Superior temporal gyrus (tissue), 1 donor: ENCODE measurements at regions not wholly inside any gene's neighbourhood (a gene's known extent, or its start where the extent isn't known, plus 50 kb on each side); places are given as distances from the start of the nearest gene placed in this dataset.
"Not testable (repeated sequence)": the region's sequence is repeated elsewhere in the genome, so short reads cannot be mapped to it uniquely, and the experiment has no call there.

Experiments used
- DNase-seq: peaks from one replicate; pipeline ENCODE4 v3.0.0-alpha.2; 2016; ENCODE audit errors: extremely low spot score

DNA sequence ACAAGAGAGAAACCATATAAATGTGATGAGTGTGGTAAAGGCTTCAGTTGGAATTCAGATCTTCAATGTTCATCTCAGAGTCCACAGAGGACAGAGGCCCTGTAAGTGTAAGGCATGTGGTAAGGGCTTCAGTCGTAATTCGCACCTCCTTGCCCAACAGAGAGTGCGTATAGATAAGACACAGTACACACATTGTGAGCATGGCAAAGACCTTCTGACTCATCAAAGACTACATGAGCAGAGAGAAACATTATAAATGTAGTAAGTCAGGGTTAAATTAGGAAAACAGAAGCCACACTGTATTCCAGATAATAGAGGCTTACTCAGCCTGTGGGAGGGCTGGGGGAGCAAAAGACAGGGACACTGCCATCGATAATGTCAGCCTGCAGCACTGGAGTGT lies 98.1 kb upstream of the GPR39 start:
- not testable (repeated sequence) for DNase-seq

DNA sequence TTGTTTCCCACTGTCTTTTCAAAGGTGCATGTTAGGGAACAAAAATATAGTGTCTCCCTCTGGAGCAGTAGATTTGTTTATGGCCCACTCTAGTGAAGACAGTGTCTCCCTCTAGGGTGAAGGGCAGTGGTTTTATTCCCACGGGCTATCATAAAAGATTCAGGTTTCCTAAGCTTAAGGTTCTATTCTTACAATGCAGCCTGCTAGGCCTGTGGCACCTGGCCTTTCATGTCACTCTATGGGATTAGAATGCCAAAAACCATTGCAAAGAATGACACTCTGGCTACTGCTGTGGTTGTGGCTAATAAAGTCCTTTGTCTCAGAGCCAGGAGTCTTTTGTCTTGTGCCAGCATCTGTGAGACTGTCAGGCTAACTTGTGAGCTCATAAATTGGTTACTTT lies 92.6 kb upstream of the GPR39 start:
- DNase-seq: not testable (repeated sequence)

DNA sequence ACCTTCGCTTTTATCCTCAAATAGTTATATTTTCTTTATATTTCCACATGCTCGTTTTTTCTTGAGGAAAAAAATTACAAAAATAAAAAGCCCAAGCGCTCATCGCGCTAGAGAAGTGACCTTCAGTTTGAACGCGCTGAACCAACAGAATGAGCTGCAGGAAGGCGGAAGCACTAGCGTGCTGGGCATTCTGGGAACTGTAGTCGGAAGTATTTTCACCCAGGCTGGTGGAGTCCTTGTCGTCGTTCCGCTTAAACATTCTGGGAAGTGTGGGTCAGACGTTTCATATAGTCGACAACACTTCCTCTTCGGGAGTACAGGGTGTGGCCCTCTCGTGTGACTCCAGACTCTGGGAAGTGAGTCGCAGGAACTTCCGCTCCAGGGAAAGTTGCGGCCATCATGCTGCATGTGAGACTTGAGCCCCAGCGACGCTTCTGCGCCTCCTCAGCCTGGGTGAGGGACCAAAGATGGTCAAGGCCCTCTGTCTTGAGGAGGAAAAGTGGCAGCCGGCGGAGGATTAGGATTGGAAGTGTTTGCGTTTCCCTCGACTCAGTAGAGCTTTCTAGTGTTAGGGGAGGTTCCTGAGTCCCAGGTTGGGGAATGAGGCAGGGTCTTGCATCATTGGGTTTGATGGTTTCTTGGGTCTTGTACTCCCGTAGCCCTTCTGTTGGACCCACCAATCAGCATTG lies 84.1 kb upstream of the GPR39 start:
- not testable (repeated sequence) for DNase-seq

DNA sequence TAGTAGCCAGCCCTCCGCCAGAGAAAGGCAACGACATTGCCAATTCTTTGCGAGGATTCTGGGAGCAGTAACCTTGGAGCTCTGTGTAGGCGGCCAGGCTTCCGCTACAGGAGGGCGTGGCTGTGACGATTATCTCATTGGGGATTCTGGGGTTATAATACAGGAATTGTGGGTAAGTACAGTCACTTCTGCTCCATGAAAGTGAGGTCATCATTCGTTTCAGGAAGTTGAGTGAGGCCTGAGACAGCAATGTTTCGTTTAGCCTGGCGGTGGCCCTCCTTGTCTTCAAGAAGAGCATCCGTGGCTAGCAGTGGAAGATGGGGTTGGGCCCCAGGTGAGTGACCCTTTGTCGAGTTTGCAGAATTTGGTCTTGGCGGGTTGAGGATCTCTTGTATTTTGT lies 79.5 kb upstream of the GPR39 start:
- not testable (repeated sequence) for DNase-seq

DNA sequence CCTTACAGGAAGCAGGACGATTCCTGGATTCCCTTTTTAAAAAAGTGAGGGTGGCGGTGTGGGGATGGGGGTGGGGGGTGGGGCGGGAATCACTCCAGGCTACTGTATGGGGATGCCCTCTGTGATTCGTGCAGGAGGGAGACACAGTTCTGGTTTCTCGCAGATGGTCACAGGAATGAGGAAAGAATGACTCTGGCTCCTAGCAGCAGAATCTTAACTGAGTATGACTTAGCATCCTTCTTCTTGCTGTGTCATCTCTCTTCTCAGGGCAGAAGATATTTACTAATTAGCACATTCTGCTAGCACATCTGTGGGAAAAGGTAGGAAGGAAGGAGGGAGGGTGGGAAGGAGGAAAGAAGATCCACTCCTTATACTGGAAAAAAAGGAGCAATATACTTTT lies 78.8 kb upstream of the GPR39 start:
- DNase-seq: not testable (repeated sequence)

DNA sequence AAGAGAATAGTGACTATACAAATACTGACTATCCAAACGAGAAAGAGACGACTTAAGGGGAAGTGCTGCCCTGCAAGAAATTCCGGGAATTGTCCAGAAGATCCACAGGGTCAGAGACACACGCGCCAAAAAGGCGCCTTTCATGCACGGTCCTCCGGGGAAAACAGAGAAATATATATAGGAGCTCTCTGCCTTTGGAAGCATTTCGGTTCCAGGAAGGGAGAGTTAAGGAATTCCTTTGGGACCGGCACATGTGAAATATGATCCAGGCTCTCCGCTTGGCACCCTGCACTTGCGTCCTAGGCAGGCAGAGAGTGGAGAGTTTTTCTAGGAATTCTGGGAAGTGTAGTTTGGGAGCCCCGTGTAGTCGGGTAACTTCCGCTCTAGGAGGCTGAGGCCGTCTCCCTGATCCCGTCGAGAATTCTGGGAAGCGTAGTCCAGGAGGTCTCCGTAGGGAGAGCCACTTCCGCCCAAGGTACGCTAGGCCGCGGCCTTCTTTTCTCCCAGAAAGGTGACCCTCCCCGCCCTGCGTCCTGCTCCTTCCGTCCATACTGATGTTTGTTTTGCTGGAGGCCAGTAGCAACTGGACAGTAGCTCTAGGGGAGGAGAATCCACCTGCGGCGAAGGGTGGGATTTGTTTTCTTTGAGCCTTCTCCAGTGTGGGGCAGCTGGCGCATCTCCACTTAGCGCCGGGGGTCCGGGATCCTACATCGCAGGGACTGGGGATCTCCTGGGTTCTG lies 69.4 kb upstream of the GPR39 start:
- peak; percentile 92 for DNase-seq

DNA sequence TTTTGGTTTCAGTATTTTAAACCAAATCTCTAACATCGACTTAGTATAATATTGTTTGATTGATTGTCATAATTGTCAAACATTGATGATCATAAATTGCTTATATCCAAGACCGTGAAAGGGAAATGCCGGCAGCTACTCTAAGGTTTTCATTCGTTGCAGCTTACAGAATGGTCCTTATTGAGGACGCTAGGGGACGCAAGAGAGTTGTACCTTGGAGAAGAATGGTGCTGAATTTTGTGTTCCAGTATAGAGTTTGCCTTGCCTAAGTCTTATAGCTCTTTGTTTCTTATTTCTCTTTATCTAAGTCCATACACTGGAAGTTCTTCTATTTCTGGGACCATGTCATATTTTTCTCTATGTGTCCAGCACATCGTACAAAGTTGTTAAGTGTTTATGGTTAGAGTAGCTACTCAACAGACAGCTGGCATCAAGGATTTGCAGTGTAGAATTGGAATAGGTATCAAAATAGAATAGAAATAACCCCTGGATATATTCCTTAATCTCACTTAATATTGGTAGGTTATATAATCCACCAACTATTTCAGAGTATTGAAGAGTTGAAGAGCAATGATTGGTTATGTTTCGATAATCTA lies 67.4 kb upstream of the GPR39 start:
- peak; percentile 86 for DNase-seq

DNA sequence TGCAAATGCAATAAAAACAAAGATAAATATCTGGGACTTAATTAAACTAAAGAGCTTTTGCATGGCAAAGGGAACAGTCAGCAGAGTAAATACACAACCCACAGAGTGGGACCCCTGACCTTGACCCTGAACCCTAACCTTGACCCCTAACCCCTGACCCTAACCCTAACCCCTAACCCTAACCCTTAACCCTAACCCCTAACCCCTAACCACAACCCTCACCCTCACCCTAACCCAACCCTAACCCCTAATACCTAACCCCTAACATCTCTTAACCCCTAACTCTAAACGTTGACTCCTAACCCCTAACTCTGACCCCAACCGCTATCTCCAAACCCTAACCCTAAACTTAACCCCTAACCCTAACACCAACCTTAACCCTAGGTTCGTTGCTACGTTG lies 64.9 kb upstream of the GPR39 start:
- not testable (repeated sequence) for DNase-seq

DNA sequence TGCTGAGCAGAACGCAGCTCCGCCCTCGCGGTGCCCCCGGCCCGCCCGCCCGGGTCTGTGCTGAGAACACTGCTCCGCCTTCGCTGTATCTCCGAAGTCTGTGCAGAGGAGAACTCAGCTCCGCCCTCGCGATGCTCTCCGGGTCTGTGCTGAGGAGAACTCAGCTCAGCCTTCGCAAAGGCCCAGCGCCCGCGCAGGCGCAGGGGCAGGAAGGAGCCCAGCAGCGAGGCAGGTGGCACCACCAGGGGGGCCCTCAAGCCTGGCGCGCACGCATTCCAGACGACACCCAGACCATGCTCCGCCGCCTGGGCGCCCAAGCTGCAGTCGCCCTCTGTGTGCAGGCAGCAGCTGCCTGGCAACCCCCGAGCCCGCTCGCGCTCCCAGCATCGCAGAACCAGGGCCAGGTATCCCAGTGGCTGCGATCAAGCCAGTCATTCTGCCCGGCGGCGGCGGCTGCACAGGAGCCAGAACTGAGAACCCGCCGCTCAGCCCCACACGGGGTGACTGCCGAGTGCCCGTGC lies 64.1 kb upstream of the GPR39 start:
- peak; percentile 70 for DNase-seq

DNA sequence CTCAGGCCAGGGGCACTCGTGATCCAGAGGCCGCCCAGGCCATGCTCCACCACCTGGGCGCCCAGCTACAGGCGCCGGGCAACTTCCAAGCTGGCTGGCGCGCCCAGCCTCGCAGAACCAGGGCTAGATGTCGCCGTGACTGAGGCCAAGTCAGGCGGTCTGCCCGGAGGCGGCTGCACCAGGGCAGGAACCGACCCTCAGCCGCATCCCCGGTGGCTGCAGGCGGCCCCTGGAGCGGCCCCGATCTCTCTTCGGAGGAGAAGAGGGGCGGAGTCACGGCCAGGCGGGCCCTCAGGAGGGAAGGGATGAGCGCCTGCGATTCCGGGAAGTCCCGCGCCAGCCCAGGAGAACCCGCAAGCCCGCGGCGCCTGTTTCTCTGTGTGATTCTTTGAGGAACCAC lies 63.2 kb upstream of the GPR39 start:
- peak; percentile 49 for DNase-seq

DNA sequence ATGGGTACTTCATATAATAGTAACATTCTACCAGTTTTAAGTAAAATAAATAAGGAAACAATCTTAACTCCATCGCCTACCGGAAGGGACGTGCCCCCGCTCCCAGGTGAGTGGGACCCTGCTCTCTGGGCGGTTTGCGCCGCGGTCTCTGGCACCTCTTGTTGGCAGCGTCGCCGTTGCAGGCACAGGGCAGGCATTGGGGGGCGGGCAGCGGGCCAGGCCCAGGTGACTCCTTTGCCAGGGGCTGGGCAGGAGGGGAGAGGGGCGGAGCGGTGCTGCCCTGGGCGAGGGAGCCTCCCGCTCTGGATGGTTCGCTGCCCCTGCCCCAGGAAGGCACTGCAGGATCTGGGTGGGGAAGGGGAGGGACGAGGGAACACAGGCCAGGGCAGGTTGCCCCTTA lies 55.6 kb upstream of the GPR39 start:
- not testable (repeated sequence) for DNase-seq

DNA sequence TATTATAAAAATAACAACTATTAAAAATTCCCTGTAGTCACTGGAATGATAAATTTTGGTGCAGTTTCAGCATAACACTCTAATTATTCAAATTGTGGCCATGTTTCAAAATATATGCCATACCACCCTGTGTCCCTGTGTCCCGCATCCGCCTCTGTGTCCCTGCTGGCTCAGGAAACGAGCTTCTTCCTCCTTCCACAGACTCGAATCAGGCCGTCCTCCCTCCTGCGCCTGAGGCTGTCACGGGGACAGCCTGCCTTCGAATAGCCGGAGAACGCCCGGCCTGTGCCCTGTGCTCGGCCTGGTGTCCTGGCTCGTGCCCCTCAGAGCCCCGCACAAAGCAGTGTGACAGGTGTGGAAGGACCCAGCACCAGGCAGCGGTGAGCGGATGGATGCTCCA lies 55.1 kb upstream of the GPR39 start:
- not testable (repeated sequence) for DNase-seq

DNA sequence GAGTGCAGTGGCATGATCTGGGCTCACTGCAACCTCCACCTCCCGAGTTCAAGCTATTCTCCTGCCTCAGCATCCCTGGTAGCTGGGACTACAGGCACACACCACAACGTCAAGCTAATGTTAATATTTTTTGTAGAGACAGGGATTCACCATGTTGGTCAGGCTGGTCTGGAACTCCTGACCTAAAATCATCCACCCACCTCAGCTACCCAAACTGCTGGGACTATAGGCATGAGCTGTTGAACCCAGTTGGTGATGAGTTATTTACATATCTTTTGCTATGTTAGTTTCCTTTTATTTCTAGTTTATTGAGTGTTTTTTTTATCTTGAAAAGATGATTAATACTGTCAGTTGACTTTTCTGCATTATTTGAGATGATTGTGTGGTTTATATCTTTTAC lies 53.3 kb upstream of the GPR39 start:
- DNase-seq: not testable (repeated sequence)

DNA sequence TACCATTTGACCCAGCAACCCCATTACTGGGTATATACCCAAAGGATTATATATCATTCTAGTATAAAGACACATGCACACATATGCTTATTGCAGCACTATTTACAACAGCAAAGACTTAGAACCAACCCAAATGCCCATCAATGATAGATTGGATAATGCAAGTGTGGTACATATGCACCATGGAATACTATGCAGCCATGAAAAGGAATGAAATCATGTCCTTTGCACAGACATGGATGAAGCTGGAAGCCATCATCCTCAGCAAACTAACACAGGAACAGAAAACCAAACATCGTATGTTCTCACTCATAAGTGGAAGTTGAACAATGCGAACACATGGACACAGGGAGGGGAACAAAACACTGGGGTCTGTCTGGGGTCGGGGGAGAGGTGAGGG lies 50.6 kb upstream of the GPR39 start:
- not testable (repeated sequence) for DNase-seq

DNA sequence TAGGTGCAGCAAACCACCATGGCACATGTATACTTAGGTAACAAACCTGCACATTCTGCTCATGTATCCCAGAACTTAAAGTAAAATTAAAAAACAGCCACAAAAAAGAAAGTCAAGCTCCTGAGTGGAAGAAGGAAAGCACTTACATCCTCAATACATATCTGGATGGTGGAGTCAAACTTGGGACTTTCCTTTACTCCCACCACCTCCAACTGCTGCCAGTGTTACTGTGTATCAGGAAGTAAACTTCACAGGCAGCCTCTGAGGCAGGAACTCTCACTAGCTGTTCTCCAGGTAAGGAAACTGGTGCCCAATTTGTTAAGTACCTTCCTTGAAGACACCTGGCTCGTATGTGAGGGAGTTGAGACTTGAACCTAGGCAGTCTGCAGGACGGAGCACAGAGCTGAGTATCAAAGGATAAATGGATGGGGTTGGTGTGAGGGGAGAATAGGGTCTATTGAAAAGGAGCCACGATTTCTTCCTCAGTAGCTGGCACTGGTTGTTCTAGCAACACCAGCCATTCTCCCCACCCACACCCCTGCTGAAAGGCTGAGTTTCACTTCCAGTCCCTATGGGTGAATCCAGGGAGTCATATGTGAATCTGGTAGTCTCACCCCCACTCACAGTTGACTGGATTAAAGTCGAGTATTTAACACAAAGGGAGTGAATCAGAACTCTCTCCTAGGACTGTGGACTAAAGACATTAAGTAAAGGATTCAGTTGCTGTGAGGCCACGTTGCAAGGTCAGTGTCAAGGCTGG lies 50.0 kb upstream of the GPR39 start:
- DNase-seq: no peak
